Endothelial cell of umbilical vein (primary cell): ENCODE measurements at regions not wholly inside any gene's neighbourhood (a gene's known extent, or its start where the extent isn't known, plus 50 kb on each side); places are given as distances from the start of the nearest gene placed in this dataset.

Experiments
- BruUV-seq: library from RNA; stranded (reverse); fragments of 400-500 nt; replicated peaks from 2 replicates; lab custom pipeline; 2021; lab: Mats Ljungman, UMichigan
- CTCF ChIA-PET: fragments of 300-600, 350-600 bp; sonication (Branson Sonifier 250); formaldehyde crosslinking; loops from one replicate; lab custom pipeline; 2021; ENCODE audit warnings: antibody characterized with exemption, inconsistent platforms; lab: Charles Lee
- POLR2A ChIA-PET: fragments of 300-600, 350-600 bp; sonication (Branson Sonifier 250); formaldehyde crosslinking; loops from one replicate; lab custom pipeline; 2021; ENCODE audit warnings: antibody characterized with exemption, inconsistent platforms; lab: Charles Lee
- DNase-seq: peaks from one replicate; pipeline ENCODE4 v3.0.0-alpha.2; 2011; ENCODE audit warnings: low read depth, low spot score
- FAIRE-seq: peaks from 2 replicates; lab custom pipeline; 2011; peaks lifted over from hg19 to GRCh38; lab: Jason Lieb, UNC
- H2AFZ ChIP-seq: 2 replicates; pipeline ENCODE4 v1.6.0; 2012; ENCODE audit warnings: low read depth, low read length, control low read depth, inconsistent platforms
- H3K27ac ChIP-seq: 2 replicates; pipeline ENCODE4 v1.5.1; 2011; ENCODE audit warnings: low read depth, mild to moderate bottlenecking, control low read depth, low read length, moderate library complexity; ENCODE audit not compliant: insufficient read depth
- H3K27me3 ChIP-seq, 2 experiments: 2 replicates each; pipeline versions ENCODE4 v1.6.0 to v1.6.1; 2011; ENCODE audit warnings: low read length in 2 of 2, mixed read lengths in 1 of 2; ENCODE audit not compliant: control insufficient read depth in 2 of 2, insufficient read depth in 2 of 2
- H3K36me3 ChIP-seq, 2 experiments: 2 replicates in 1 of 2; 3 replicates in 1 of 2; pipeline ENCODE4 v1.5.1; 2011; ENCODE audit warnings: low read length in 2 of 2, mild to moderate bottlenecking in 1 of 2, moderate library complexity in 1 of 2; ENCODE audit not compliant: control insufficient read depth in 2 of 2, insufficient read depth in 2 of 2; ENCODE audit errors: extremely low read depth in 1 of 2
- H3K4me1 ChIP-seq: 3 replicates; pipeline ENCODE4 v1.5.1; 2011; ENCODE audit warnings: mild to moderate bottlenecking, low read length; ENCODE audit not compliant: control insufficient read depth, insufficient read depth; ENCODE audit errors: extremely low read depth
- H3K4me2 ChIP-seq: 2 replicates; pipeline ENCODE4 v1.6.1; 2011; ENCODE audit warnings: low read length, control low read depth, mixed read lengths; ENCODE audit not compliant: insufficient read depth
- H3K4me3 ChIP-seq, 3 experiments: fragments of 200-600 bp in 1 of 3; sonication (generic), shearing (Covaris generic) in 1 of 3; replicated peaks in 1 of 3; 2 replicates each; pipeline ENCODE4 v1.5.1; 2011 to 2016; ENCODE audit warnings: control low read depth in 3 of 3, low read length in 3 of 3, mild to moderate bottlenecking in 2 of 3, inconsistent platforms in 1 of 3, low read depth in 1 of 3, moderate library complexity in 1 of 3; ENCODE audit not compliant: insufficient read depth in 1 of 3
- H3K79me2 ChIP-seq: 2 replicates; pipeline ENCODE4 v1.6.0; 2012; ENCODE audit warnings: low read length, inconsistent platforms; ENCODE audit not compliant: control insufficient read depth, insufficient read depth
- H3K9ac ChIP-seq: replicated peaks from 2 replicates; pipeline ENCODE3; 2011; ENCODE audit warnings: low read length, control low read depth; ENCODE audit not compliant: insufficient read depth; ENCODE audit errors: extremely low read depth
- H3K9me1 ChIP-seq: replicated peaks from 3 replicates; pipeline ENCODE4 v1.6.0; 2011; ENCODE audit warnings: mild to moderate bottlenecking, low read length; ENCODE audit not compliant: control insufficient read depth, insufficient read depth; ENCODE audit errors: extremely low read depth
- H3K9me3 ChIP-seq: replicated peaks from 2 replicates; pipeline ENCODE4 v1.5.1; 2012; ENCODE audit warnings: low read length, inconsistent platforms; ENCODE audit not compliant: control insufficient read depth, insufficient read depth
- H4K20me1 ChIP-seq: replicated peaks from 2 replicates; pipeline ENCODE3; 2011; ENCODE audit warnings: mild to moderate bottlenecking, low read length; ENCODE audit not compliant: control insufficient read depth, insufficient read depth; ENCODE audit errors: extremely low read depth
- CTCF ChIP-seq, 2 donors: IDR thresholded peaks; 1 replicate in 1 of 2; 2 replicates in 1 of 2; pipeline ENCODE4 v1.5.1; 2011; ENCODE audit warnings: low read length in 2 of 2, mild to moderate bottlenecking in 2 of 2, moderate library complexity in 2 of 2, control low read depth in 1 of 2, inconsistent platforms in 1 of 2, low read depth in 1 of 2; ENCODE audit not compliant: insufficient read depth in 1 of 2; ENCODE audit errors: extremely low read depth in 1 of 2
- EZH2 ChIP-seq: IDR thresholded peaks from 2 replicates; pipeline ENCODE4 v1.6.1; 2012; ENCODE audit warnings: borderline replicate concordance, low read depth, mild to moderate bottlenecking, moderate library complexity, low read length, inconsistent platforms; ENCODE audit not compliant: severe bottlenecking
- FOS ChIP-seq: IDR thresholded peaks from 2 replicates; pipeline ENCODE4 v1.6.1; 2011; ENCODE audit warnings: mild to moderate bottlenecking, low read length, moderate library complexity, borderline replicate concordance; ENCODE audit not compliant: insufficient read depth
- GATA2 ChIP-seq: IDR thresholded peaks from 2 replicates; pipeline ENCODE4 v1.7.0; 2011; ENCODE audit warnings: low read depth, mild to moderate bottlenecking, moderate library complexity, mixed read lengths, low read length; ENCODE audit not compliant: insufficient read length, insufficient read depth
- JUN ChIP-seq: IDR thresholded peaks from 2 replicates; pipeline ENCODE4 v1.6.1; 2011; ENCODE audit warnings: borderline replicate concordance, low read depth; ENCODE audit not compliant: insufficient read length, insufficient read depth
- MYC ChIP-seq: IDR thresholded peaks from one replicate; pipeline ENCODE4 v1.6.1; 2011; ENCODE audit warnings: mild to moderate bottlenecking, low read depth, low read length
- POLR2A ChIP-seq: IDR thresholded peaks from 2 replicates; pipeline ENCODE4 v1.6.1; 2012; ENCODE audit warnings: low read depth, mild to moderate bottlenecking, control low read depth, low read length
- POLR2AphosphoS5 ChIP-seq: IDR thresholded peaks from 2 replicates; pipeline ENCODE4 v1.6.1; 2012; ENCODE audit warnings: low read depth, mild to moderate bottlenecking, control low read depth, low read length, moderate library complexity; ENCODE audit not compliant: insufficient read depth
- dilution Hi-C: fragments of 300-500 bp; cut with MboI; formaldehyde crosslinking; loops from one replicate; pipeline ENCODE4 v1.15.0; 2019; ENCODE audit warnings: low sequenced_read_pairs; ENCODE audit not compliant: extremely low pct_ligation_motif_present
- intact Hi-C: fragments of 100-400 bp; cut with micrococcal nuclease; formaldehyde crosslinking; loops from one replicate; pipeline ENCODE4 v1.10.0; 2022
- TF ChIP-seq, protein P1 (sequence below): IDR thresholded peaks from 2 replicates; pipeline ENCODE4 v1.6.1; 2011; ENCODE audit not compliant: insufficient read depth, insufficient read length

GRCh38 chr2:120439067-120439368 is 93.1 kb downstream of the INHBB start:
- intact Hi-C loops, result no loop called here
- no peak for FAIRE-seq

More at GRCh38 chr2:120439067-120439368, 93.1 kb downstream of the INHBB start:
- Histone ChIP-seq H3K9ac (no peak overlapping the region), H3K27me3 (peaks cover 28 to 37% of the 10 kb centered on the region in 2 experiments), H3K4me3 (no peak overlapping the region), H3K36me3 (no peaks in the 10 kb centered on the region), H4K20me1 (no peaks in the 10 kb centered on the region), H3K4me2 (no peak overlapping the region), H3K9me3 (no peaks in the 10 kb centered on the region), H2AFZ (no peak overlapping the region), H3K9me1 (no peaks in the 10 kb centered on the region), H3K79me2 (no peaks in the 10 kb centered on the region), H3K27ac (no peak overlapping the region), H3K4me1 (no peaks in the 10 kb centered on the region)
- TF ChIP-seq JUN (no peak), GATA2 (no peak), POLR2A (no peak), EZH2 (no peak), FOS (no peak), POLR2AphosphoS5 (no peak), CTCF (IDR thresholded peaks at IDR 0.05; ENCODE audit: extremely low read depth in 1 of 2, insufficient read depth in 1 of 2, low read depth in 1 of 2, low read length in 2 of 2) (no peak), MYC (no peak)
- TF ChIP-seq, protein P1, sequence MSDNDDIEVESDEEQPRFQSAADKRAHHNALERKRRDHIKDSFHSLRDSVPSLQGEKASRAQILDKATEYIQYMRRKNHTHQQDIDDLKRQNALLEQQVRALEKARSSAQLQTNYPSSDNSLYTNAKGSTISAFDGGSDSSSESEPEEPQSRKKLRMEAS, result no peak
- no TSS peak for BruUV-seq
- ChIA-PET POLR2A (no interaction called here), CTCF (interaction anchor here (1.2 kb wide), 1 partner anchor 242 kb away, joined by 3 read pairs; no protein-coding TSS in a partner anchor)
- DNase-seq, result no peak
- dilution Hi-C loops, result no loop called here
